Osteoblast (primary cell): ENCODE measurements at regions not wholly inside any gene's neighbourhood (a gene's known extent, or its start where the extent isn't known, plus 50 kb on each side); places are given as distances from the start of the nearest gene placed in this dataset.
"Not testable (repeated sequence)": the region's sequence is repeated elsewhere in the genome, so short reads cannot be mapped to it uniquely, and the experiment has no call there.

Source experiments
- DNase-seq: peaks from one replicate; pipeline ENCODE4 v3.0.0; 2011; ENCODE audit warnings: low spot score, mixed read lengths; ENCODE audit not compliant: insufficient read length; ENCODE audit errors: missing footprints
- H2AFZ ChIP-seq: 2 replicates; pipeline ENCODE4 v1.6.0; 2011; ENCODE audit warnings: mild to moderate bottlenecking, low read length
- H3K27ac ChIP-seq: 2 replicates; pipeline ENCODE4 v1.5.1; 2011; ENCODE audit warnings: mild to moderate bottlenecking, low read depth, low read length, moderate library complexity
- H3K27me3 ChIP-seq: 2 replicates; pipeline ENCODE4 v1.6.0; 2012; ENCODE audit warnings: mild to moderate bottlenecking, control low read depth, inconsistent platforms, low read length, moderate library complexity; ENCODE audit not compliant: insufficient read depth
- H3K36me3 ChIP-seq: 2 replicates; pipeline ENCODE4 v1.5.1; 2011; ENCODE audit warnings: mild to moderate bottlenecking, low read length, control low read depth, moderate library complexity; ENCODE audit not compliant: insufficient read depth
- H3K4me1 ChIP-seq: 2 replicates; pipeline ENCODE4 v1.5.1; 2011; ENCODE audit warnings: mild to moderate bottlenecking, low read length, control low read depth, moderate library complexity; ENCODE audit not compliant: insufficient read depth
- H3K4me2 ChIP-seq: 2 replicates; pipeline ENCODE4 v1.6.0; 2011; ENCODE audit warnings: mild to moderate bottlenecking, low read length; ENCODE audit not compliant: insufficient read depth
- H3K4me3 ChIP-seq: fragments of 200-600 bp; sonication (generic); 3 replicates; pipeline ENCODE4 v1.5.1; 2012; ENCODE audit warnings: mild to moderate bottlenecking, low read length, inconsistent platforms; ENCODE audit not compliant: insufficient read depth
- H3K79me2 ChIP-seq: 2 replicates; pipeline ENCODE4 v1.6.0; 2012; ENCODE audit warnings: mild to moderate bottlenecking, low read length, control low read depth, inconsistent platforms; ENCODE audit not compliant: insufficient read depth
- H3K9me3 ChIP-seq: 2 replicates; pipeline ENCODE4 v1.5.1; 2011; ENCODE audit warnings: low read depth, low read length, control low read depth
- H4K20me1 ChIP-seq: 2 replicates; pipeline ENCODE4 v1.6.0; 2012; ENCODE audit warnings: mild to moderate bottlenecking, low read length, control low read depth; ENCODE audit not compliant: insufficient read depth
- CTCF ChIP-seq: IDR thresholded peaks from 2 replicates; pipeline ENCODE4 v1.5.1; 2011; ENCODE audit warnings: mild to moderate bottlenecking, low read depth, low read length, moderate library complexity; ENCODE audit errors: extremely low read depth

DNA sequence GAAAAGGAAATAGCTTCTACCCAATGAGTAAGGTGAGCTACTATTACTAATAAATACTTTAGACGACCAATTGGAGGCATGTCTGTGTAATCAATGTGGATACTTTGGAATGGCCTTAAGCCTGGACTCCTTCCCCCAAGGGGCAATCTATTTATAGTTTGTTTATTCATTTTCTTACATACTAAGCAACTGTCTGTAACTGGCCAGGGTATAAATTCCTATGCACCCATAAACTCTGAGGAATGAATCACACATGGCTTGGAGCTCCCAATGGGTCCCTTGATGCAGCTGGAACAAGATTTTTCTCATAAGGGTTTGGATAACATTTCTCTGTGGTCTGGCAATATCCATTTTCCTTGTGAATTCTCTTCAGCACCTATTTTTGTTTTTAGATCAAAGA is 506.8 kb downstream of the EDEM1 start:
- H2AFZ ChIP-seq, result no peak overlapping the region
- TF ChIP-seq CTCF, result no peak

GRCh38 chr3:5698851-5699250 is 511.3 kb downstream of the EDEM1 start:
- no peak overlapping the region for H3K4me2 ChIP-seq
- H3K4me3 ChIP-seq, result no peak overlapping the region

More for the DNA sequence above, 506.8 kb downstream of the EDEM1 start:
- no peaks in the 10 kb centered on the region for H3K4me1 ChIP-seq
- DNase-seq, result no peak
- no peak overlapping the region for H3K4me2 ChIP-seq
- no peak overlapping the region for H3K4me3 ChIP-seq
- H3K27me3 ChIP-seq, result no peaks in the 10 kb centered on the region
- no peak overlapping the region for H3K27ac ChIP-seq
- no peaks in the 10 kb centered on the region for H4K20me1 ChIP-seq
- no peaks in the 10 kb centered on the region for H3K79me2 ChIP-seq
- no peaks in the 10 kb centered on the region for H3K36me3 ChIP-seq
- H3K9me3 ChIP-seq, result no peaks in the 10 kb centered on the region

DNA sequence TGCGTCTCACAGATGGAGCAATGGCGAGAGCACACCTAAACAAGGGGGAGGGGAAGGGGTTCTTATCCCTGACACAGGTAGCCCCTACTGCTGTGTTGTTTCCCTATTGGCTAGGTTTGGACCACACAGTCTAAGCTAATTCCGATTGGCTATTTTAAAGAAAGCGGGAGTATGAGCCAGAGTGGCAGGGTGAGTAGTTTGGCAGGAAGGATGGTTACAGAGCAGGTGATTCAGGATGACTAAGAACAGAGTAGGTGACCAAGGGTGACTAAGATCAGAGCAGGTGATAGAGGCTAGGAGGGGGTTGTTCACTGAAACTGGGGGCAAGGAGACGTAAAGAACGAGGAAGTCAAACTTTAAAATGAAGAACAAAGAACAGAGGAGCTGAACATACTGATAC is 511.8 kb downstream of the EDEM1 start:
- TF ChIP-seq CTCF, result no peak
- H3K4me2 ChIP-seq, result no peak overlapping the region
- no peaks in the 10 kb centered on the region for H4K20me1 ChIP-seq
- H3K27me3 ChIP-seq, result no peaks in the 10 kb centered on the region
- H3K36me3 ChIP-seq, result no peaks in the 10 kb centered on the region
- H3K79me2 ChIP-seq, result no peaks in the 10 kb centered on the region
- no peaks in the 10 kb centered on the region for H3K9me3 ChIP-seq
- H3K4me1 ChIP-seq, result no peaks in the 10 kb centered on the region
- no peak overlapping the region for H3K27ac ChIP-seq
- H2AFZ ChIP-seq, result no peak overlapping the region
- DNase-seq, result no peak
- no peak overlapping the region for H3K4me3 ChIP-seq

More at GRCh38 chr3:5698851-5699250, 511.3 kb downstream of the EDEM1 start:
- Histone ChIP-seq H4K20me1 (no peaks in the 10 kb centered on the region), H3K79me2 (no peaks in the 10 kb centered on the region), H3K9me3 (no peaks in the 10 kb centered on the region), H3K27ac (no peak overlapping the region), H2AFZ (no peak overlapping the region), H3K4me1 (no peaks in the 10 kb centered on the region), H3K27me3 (no peaks in the 10 kb centered on the region), H3K36me3 (no peaks in the 10 kb centered on the region)
- no peak for TF ChIP-seq CTCF
- no peak for DNase-seq

DNA sequence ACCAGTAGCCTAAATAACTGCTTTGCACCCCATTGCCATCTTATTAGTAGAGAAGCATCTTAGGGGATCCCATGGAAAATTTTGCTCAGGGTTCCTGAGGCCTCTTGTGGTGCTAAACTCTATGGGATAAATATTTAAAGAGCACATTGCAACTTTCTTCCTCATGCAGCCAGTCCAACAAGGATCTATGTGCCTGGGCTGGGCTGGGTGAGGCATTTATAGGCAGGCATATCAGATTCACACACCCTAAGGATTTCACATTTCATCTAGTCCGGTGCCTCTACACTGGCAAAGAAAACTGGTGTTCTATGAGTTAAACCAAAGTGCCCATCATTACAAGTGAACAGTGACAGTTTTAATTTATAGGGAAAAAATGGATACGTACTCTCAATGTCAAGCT is 512.3 kb downstream of the EDEM1 start:
- DNase-seq, result no peak
- no peaks in the 10 kb centered on the region for H3K27me3 ChIP-seq
- TF ChIP-seq CTCF, result no peak
- H3K9me3 ChIP-seq, result no peaks in the 10 kb centered on the region
- H3K36me3 ChIP-seq, result no peaks in the 10 kb centered on the region
- no peak overlapping the region for H2AFZ ChIP-seq
- no peak overlapping the region for H3K4me3 ChIP-seq
- no peaks in the 10 kb centered on the region for H4K20me1 ChIP-seq
- H3K79me2 ChIP-seq, result no peaks in the 10 kb centered on the region
- H3K4me2 ChIP-seq, result no peak overlapping the region
- no peak overlapping the region for H3K27ac ChIP-seq
- H3K4me1 ChIP-seq, result no peaks in the 10 kb centered on the region

DNA sequence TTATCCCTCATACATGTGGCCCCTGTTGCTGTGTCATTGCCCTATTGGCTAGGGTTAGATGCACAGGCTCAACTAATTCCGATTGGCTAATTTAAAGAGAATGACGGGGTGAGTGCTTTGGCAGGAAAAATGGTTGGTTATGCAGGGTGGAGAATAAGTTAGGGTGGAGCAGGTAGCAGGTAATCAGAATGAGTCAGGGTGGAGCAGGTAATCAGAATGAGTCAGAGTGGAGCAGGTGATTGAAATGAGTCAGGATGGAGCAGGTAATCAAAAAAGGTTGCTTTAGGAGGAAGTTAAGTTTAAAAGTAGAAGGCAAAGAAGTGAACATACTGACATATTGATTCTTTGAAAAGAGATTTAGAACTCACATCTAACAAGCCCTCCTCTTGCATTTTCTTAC is 513.5 kb downstream of the EDEM1 start:
- not testable (repeated sequence) for DNase-seq, H3K79me2 ChIP-seq, H3K4me2 ChIP-seq, H3K9me3 ChIP-seq, H3K27me3 ChIP-seq, H3K27ac ChIP-seq, H3K4me3 ChIP-seq, H2AFZ ChIP-seq, H3K36me3 ChIP-seq, H4K20me1 ChIP-seq, H3K4me1 ChIP-seq
